HCT116 (cell line): ENCODE measurements at regions not wholly inside any gene's neighbourhood (a gene's known extent, or its start where the extent isn't known, plus 50 kb on each side); places are given as distances from the start of the nearest gene placed in this dataset.

Experiments used
- ATAC-seq: fragments of 200-7000 bp; cut with Tn5 transposase; 2 replicates; pipeline ENCODE4 v1.9.1; 2020; ENCODE audit warnings: mild to moderate bottlenecking, moderate library complexity
- BruUV-seq: library from RNA; stranded (reverse); fragments of 400-500 nt; replicated peaks from 2 replicates; lab custom pipeline; 2021; lab: Mats Ljungman, UMichigan
- CTCF ChIA-PET: fragments of 300-600 bp; sonication (Branson Sonifier 250); formaldehyde crosslinking; loops from one replicate; lab custom pipeline; 2021; ENCODE audit warnings: antibody characterized with exemption; lab: Charles Lee
- POLR2A ChIA-PET: fragments of 300-600, 350-600 bp; sonication (Branson Sonifier 250); formaldehyde crosslinking; loops from one replicate; lab custom pipeline; 2021; ENCODE audit warnings: antibody characterized with exemption; lab: Charles Lee
- RAD21 ChIA-PET, 2 experiments: fragments of 300-600 bp; sonication (Branson Sonifier 250); formaldehyde crosslinking; loops; one replicate each; lab custom pipeline; 2023; ENCODE audit warnings: low total read pairs in 2 of 2; ENCODE audit not compliant: uncharacterized antibody in 2 of 2, unreplicated experiment in 2 of 2, low non-redundant PET in 1 of 2; lab: Charles Lee
- DNase-seq: peaks from one replicate; pipeline ENCODE4 v3.0.0-alpha.2; 2010; ENCODE audit warnings: low read depth, low spot score
- H2AFZ ChIP-seq: fragments of 200-600 bp; shearing (Covaris generic), sonication (generic); 2 replicates; pipeline ENCODE4 v1.6.1; 2017; ENCODE audit warnings: low read depth, mixed run types, mixed read lengths, antibody characterized with exemption, low read length; ENCODE audit not compliant: poor library complexity, severe bottlenecking
- H3K27ac ChIP-seq: 2 replicates; pipeline ENCODE4 v1.5.1; 2012; ENCODE audit warnings: low read depth, low read length
- H3K27me3 ChIP-seq: fragments of 200-600 bp; sonication (generic); 2 replicates; pipeline ENCODE4 v1.6.1; 2016; ENCODE audit warnings: mixed run types, low read length, mixed read lengths; ENCODE audit not compliant: insufficient read depth
- H3K36me3 ChIP-seq, 2 experiments: fragments of 200-500 bp in 1 of 2; fragments of 200-600 bp in 1 of 2; sonication (Bioruptor generic) in 1 of 2; sonication (generic) in 1 of 2; 2 replicates each; pipeline versions ENCODE4 v1.5.1 to v1.6.1; 2014 to 2016; ENCODE audit warnings: low read length in 2 of 2, inconsistent platforms in 1 of 2, mixed read lengths in 1 of 2, mixed run types in 1 of 2; ENCODE audit not compliant: insufficient read depth in 2 of 2, control insufficient read depth in 1 of 2
- H3K4me1 ChIP-seq, 2 experiments: fragments of 200-600 bp in 1 of 2; sonication (generic) in 1 of 2; 2 replicates each; pipeline versions ENCODE4 v1.5.1 to v1.6.1; 2012 to 2017; ENCODE audit warnings: low read length in 2 of 2, inconsistent platforms in 1 of 2, mild to moderate bottlenecking in 1 of 2, mixed read lengths in 1 of 2, mixed run types in 1 of 2, moderate library complexity in 1 of 2; ENCODE audit not compliant: insufficient read depth in 2 of 2, control insufficient read depth in 1 of 2
- H3K4me2 ChIP-seq: fragments of 200-600 bp; sonication (generic); 2 replicates; pipeline ENCODE4 v1.6.1; 2017; ENCODE audit warnings: mixed run types, low read length, mixed read lengths
- H3K4me3 ChIP-seq, 2 experiments: fragments of 200-600 bp in 1 of 2; sonication (generic) in 1 of 2; replicated peaks in 1 of 2; 2 replicates each; pipeline ENCODE4 v1.5.1; 2011 to 2016; ENCODE audit warnings: low read length in 2 of 2, control low read depth in 1 of 2, low read depth in 1 of 2, mild to moderate bottlenecking in 1 of 2, mixed read lengths in 1 of 2, mixed run types in 1 of 2
- H3K79me2 ChIP-seq: fragments of 200-600 bp; sonication (generic); 2 replicates; pipeline ENCODE4 v1.6.1; 2017; ENCODE audit warnings: mild to moderate bottlenecking, mixed run types, low read length, moderate library complexity, mixed read lengths; ENCODE audit not compliant: insufficient read depth
- H3K9ac ChIP-seq: fragments of 200-600 bp; sonication (generic); 2 replicates; pipeline ENCODE4 v1.6.1; 2016; ENCODE audit warnings: low read length, mixed read lengths
- H3K9me2 ChIP-seq: fragments of 200-600 bp; sonication (generic), shearing (Covaris generic); 2 replicates; pipeline ENCODE4 v1.6.1; 2017; ENCODE audit warnings: mixed run types, mild to moderate bottlenecking, moderate library complexity; ENCODE audit not compliant: insufficient read depth
- H3K9me3 ChIP-seq, 2 experiments: fragments of 200-500 bp in 1 of 2; fragments of 200-600 bp in 1 of 2; sonication (Bioruptor generic) in 1 of 2; sonication (generic) in 1 of 2; 2 replicates each; pipeline ENCODE4 v1.6.1; 2014 to 2017; ENCODE audit warnings: low read length in 2 of 2, mixed read lengths in 2 of 2, inconsistent platforms in 1 of 2, low read depth in 1 of 2, mild to moderate bottlenecking in 1 of 2, mixed run types in 1 of 2, moderate library complexity in 1 of 2; ENCODE audit not compliant: control insufficient read depth in 1 of 2, insufficient read depth in 1 of 2
- H4K20me1 ChIP-seq: fragments of 200-600 bp; sonication (generic), shearing (Covaris generic); 2 replicates; pipeline ENCODE4 v1.6.1; 2017; ENCODE audit warnings: mixed run types, mild to moderate bottlenecking, moderate library complexity; ENCODE audit not compliant: insufficient read depth
- CBX3 ChIP-seq: IDR thresholded peaks from 2 replicates; pipeline ENCODE4 v1.6.1; 2012; ENCODE audit warnings: low read depth
- CEBPB ChIP-seq: IDR thresholded peaks from 2 replicates; pipeline ENCODE4 v1.6.1; 2012; ENCODE audit warnings: low read depth
- EGR1 ChIP-seq: IDR thresholded peaks from 2 replicates; pipeline ENCODE4 v1.6.1; 2012; ENCODE audit warnings: low read depth
- ELF1 ChIP-seq: IDR thresholded peaks from 2 replicates; pipeline ENCODE4 v1.6.1; 2012; ENCODE audit warnings: low read depth, borderline replicate concordance
- EZH2 ChIP-seq: fragments of 200-600 bp; sonication (generic); IDR thresholded peaks from 2 replicates; pipeline ENCODE4 v1.6.1; 2017; ENCODE audit warnings: antibody characterized with exemption, mixed run types
- FOSL1 ChIP-seq: IDR thresholded peaks from 2 replicates; pipeline ENCODE4 v1.6.1; 2012; ENCODE audit warnings: low read depth
- JUND ChIP-seq: IDR thresholded peaks from 2 replicates; pipeline ENCODE4 v1.6.1; 2012
- POLR2A ChIP-seq: IDR thresholded peaks from 2 replicates; pipeline ENCODE4 v1.7.0; 2011; ENCODE audit warnings: borderline replicate concordance; ENCODE audit not compliant: insufficient read depth, insufficient read length; ENCODE audit errors: extremely low read depth
- RAD21 ChIP-seq: IDR thresholded peaks from 2 replicates; pipeline ENCODE4 v1.6.1; 2012; ENCODE audit warnings: low read depth, mild to moderate bottlenecking
- SIN3A ChIP-seq: IDR thresholded peaks from 2 replicates; pipeline ENCODE4 v1.6.1; 2012; ENCODE audit warnings: low read depth
- SP1 ChIP-seq: IDR thresholded peaks from 2 replicates; pipeline ENCODE4 v1.6.1; 2012; ENCODE audit warnings: low read depth
- SRF ChIP-seq: IDR thresholded peaks from 2 replicates; pipeline ENCODE4 v1.6.1; 2012; ENCODE audit warnings: low read depth
- TCF7L2 ChIP-seq: IDR thresholded peaks from 2 replicates; pipeline ENCODE4 v1.7.0; 2011; ENCODE audit warnings: borderline replicate concordance, inconsistent platforms; ENCODE audit not compliant: insufficient read depth, insufficient read length; ENCODE audit errors: extremely low read depth
- YY1 ChIP-seq: IDR thresholded peaks from 2 replicates; pipeline ENCODE4 v1.6.1; 2011; ENCODE audit warnings: low read length, low read depth, moderate library complexity, mild to moderate bottlenecking; ENCODE audit not compliant: insufficient replicate concordance; ENCODE audit errors: extremely low read depth
- ZFX ChIP-seq: fragments of 450-650 bp; IDR thresholded peaks from 2 replicates; pipeline ENCODE4 v1.6.1; 2017
- ZNF274 ChIP-seq: fragments of 200-500 bp; sonication (Bioruptor generic); IDR thresholded peaks from 2 replicates; pipeline ENCODE4 v1.6.1; 2014; ENCODE audit warnings: mild to moderate bottlenecking, low read depth, low read length, inconsistent platforms
- intact Hi-C: fragments of 100-400 bp; cut with micrococcal nuclease; formaldehyde crosslinking; loops from 2 replicates; pipeline ENCODE4 v1.10.0; 2022
- TF ChIP-seq, protein P1 (sequence below): IDR thresholded peaks from 2 replicates; pipeline ENCODE4 v1.6.1; 2012; ENCODE audit warnings: low read depth
- TF ChIP-seq, protein P2 (sequence below): IDR thresholded peaks from 2 replicates; pipeline ENCODE4 v1.6.1; 2011; ENCODE audit warnings: mild to moderate bottlenecking, low read length, moderate library complexity; ENCODE audit not compliant: insufficient replicate concordance; ENCODE audit errors: extremely low read depth
- TF ChIP-seq, protein P3 (sequence below): IDR thresholded peaks from 2 replicates; pipeline ENCODE4 v1.6.1; 2012
- TF ChIP-seq, protein P4 (sequence below): IDR thresholded peaks from 2 replicates; pipeline ENCODE4 v1.6.1; 2012

DNA sequence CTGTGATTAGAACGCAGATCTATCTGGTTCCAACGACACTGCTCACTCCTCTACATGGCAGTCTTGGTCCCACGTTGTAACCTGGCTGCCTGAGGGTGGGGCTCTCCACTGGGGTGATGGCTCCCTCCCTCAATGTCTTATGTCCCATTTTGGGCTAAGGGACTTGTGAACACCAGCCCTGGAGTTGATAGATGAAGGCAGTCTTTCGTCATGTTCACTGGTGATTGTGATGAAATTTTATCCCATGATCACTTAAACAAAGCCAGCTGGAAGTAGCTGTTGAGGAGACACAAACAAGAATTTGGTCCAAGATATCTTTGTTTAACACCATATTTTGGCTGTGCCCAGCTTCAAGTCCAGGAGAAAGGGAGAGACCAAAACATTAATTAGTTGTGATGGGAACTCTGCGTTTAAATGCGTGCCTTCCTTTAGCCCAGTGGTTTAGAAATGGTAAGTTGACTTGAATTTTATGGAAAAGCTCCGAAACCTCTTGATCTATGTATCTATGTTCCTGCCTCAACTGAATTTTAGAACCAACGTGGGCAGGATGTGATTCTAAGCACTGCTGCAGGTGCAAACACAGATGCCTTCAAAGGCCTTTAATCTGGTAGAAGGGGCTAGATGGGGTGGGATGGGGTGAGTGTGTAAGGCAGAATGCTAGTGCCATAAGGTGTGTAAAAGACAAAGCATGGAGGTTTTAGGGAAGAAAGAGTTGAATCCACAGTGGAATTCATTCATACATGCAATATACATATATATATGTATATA is 186.8 kb upstream of the IRX3 start:
- Histone ChIP-seq H3K36me3 (no peaks in the 10 kb centered on the region), H4K20me1 (no peaks in the 10 kb centered on the region), H3K27me3 (peaks cover 30% of the 10 kb centered on the region), H3K9me3 (no peaks in the 10 kb centered on the region), H3K27ac (no peak overlapping the region), H3K4me3 (no peak overlapping the region), H3K9ac (no peak overlapping the region), H3K79me2 (no peaks in the 10 kb centered on the region), H3K4me1 (no peaks in the 10 kb centered on the region), H2AFZ (no peak overlapping the region), H3K4me2 (no peak overlapping the region), H3K9me2 (no peaks in the 10 kb centered on the region)
- intact Hi-C loops, result no loop called here
- no peak for ATAC-seq
- ChIA-PET RAD21 (no interaction called here), CTCF (no interaction called here), POLR2A (no interaction called here)
- no peak for DNase-seq
- BruUV-seq, result no TSS peak
- TF ChIP-seq, protein P1, sequence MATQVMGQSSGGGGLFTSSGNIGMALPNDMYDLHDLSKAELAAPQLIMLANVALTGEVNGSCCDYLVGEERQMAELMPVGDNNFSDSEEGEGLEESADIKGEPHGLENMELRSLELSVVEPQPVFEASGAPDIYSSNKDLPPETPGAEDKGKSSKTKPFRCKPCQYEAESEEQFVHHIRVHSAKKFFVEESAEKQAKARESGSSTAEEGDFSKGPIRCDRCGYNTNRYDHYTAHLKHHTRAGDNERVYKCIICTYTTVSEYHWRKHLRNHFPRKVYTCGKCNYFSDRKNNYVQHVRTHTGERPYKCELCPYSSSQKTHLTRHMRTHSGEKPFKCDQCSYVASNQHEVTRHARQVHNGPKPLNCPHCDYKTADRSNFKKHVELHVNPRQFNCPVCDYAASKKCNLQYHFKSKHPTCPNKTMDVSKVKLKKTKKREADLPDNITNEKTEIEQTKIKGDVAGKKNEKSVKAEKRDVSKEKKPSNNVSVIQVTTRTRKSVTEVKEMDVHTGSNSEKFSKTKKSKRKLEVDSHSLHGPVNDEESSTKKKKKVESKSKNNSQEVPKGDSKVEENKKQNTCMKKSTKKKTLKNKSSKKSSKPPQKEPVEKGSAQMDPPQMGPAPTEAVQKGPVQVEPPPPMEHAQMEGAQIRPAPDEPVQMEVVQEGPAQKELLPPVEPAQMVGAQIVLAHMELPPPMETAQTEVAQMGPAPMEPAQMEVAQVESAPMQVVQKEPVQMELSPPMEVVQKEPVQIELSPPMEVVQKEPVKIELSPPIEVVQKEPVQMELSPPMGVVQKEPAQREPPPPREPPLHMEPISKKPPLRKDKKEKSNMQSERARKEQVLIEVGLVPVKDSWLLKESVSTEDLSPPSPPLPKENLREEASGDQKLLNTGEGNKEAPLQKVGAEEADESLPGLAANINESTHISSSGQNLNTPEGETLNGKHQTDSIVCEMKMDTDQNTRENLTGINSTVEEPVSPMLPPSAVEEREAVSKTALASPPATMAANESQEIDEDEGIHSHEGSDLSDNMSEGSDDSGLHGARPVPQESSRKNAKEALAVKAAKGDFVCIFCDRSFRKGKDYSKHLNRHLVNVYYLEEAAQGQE, result no peak
- TF ChIP-seq RAD21 (no peak), TCF7L2 (no peak), ZNF274 (no peak), YY1 (no peak), ZFX (no peak), ELF1 (no peak), JUND (no peak), SRF (no peak), POLR2A (no peak), EZH2 (no peak), SIN3A (no peak), FOSL1 (no peak), EGR1 (no peak), SP1 (no peak), CEBPB (no peak), CBX3 (no peak)
- TF ChIP-seq, protein P2, sequence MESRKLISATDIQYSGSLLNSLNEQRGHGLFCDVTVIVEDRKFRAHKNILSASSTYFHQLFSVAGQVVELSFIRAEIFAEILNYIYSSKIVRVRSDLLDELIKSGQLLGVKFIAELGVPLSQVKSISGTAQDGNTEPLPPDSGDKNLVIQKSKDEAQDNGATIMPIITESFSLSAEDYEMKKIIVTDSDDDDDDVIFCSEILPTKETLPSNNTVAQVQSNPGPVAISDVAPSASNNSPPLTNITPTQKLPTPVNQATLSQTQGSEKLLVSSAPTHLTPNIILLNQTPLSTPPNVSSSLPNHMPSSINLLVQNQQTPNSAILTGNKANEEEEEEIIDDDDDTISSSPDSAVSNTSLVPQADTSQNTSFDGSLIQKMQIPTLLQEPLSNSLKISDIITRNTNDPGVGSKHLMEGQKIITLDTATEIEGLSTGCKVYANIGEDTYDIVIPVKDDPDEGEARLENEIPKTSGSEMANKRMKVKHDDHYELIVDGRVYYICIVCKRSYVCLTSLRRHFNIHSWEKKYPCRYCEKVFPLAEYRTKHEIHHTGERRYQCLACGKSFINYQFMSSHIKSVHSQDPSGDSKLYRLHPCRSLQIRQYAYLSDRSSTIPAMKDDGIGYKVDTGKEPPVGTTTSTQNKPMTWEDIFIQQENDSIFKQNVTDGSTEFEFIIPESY, result no peak
- TF ChIP-seq, protein P3, sequence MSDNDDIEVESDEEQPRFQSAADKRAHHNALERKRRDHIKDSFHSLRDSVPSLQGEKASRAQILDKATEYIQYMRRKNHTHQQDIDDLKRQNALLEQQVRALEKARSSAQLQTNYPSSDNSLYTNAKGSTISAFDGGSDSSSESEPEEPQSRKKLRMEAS, result no peak
- TF ChIP-seq, protein P4, sequence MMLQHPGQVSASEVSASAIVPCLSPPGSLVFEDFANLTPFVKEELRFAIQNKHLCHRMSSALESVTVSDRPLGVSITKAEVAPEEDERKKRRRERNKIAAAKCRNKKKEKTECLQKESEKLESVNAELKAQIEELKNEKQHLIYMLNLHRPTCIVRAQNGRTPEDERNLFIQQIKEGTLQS, result no peak
